ENCODE measurements at regions not wholly inside any gene's neighbourhood (a gene's known extent, or its start where the extent isn't known, plus 50 kb on each side); places are given as distances from the start of the nearest gene placed in this dataset.
"Not testable (repeated sequence)": the region's sequence is repeated elsewhere in the genome, so short reads cannot be mapped to it uniquely, and the experiment has no call there.

DNA sequence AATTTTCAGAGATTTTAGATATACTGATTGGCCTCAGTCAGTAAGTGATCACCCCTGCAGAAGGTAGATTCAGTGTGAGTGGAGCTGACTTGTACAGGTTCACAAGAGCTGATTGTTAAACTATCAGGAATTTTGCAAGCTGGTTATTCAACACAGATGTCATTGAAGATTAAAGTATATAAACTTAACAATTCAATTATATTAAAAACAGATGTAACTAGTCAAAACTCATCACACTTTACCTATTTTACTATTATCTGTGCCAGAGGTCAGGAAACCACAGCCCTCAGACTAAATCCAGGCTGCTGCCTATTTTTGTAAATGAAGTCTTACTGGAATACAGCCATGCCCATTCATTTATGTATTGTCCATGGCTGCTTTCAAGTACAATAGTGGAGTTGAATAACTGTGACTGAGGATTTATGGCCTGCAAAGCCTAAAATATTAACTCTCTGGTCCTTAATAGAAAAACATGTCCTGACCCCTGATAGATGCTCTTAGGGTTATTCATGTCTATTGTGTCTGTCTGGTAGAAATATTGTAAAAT lies 429.3 kb upstream of the PDZRN3 start:
- DNase-seq (ENCODE audit: low spot score) = no peak

DNA sequence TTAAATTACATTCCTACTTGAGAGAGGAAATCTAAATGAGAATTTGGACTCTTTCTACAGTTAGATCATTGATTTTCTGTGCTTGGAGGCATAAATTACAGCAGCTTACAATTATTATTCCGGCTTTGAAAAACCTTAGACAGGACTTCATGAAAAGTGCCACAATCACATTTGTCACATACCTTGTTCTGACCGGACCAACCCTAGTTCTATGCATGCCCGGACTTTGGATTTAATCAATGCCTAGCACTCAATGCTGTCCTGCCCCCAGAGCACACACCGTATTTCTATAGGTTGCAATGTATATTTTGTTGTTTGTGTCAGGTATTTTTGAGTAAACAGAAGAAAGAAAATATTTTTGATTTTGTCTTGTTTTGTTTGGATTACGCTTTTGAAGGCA lies 424.7 kb upstream of the PDZRN3 start:
- no peak for DNase-seq (ENCODE audit: low spot score)

DNA sequence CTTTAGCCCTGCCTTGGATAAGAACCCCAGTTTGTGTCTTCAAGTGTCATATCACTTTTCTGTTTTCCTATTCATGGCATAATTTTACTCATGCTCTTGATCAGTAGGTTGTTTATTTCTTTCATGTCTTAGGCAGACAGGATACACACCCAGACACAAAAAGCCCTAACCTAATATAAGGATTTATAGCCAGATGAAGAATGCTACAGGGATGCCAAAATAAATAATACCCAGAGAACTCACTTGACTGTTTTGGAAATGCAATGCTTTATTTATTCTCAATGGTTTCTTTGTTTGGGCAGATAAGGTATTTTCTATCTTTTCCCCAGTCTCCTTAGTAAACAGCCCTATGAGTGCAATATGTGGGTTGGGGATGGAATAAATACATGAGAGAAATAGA lies 424.0 kb upstream of the PDZRN3 start:
- DNase-seq (ENCODE audit: low spot score) = no peak

DNA sequence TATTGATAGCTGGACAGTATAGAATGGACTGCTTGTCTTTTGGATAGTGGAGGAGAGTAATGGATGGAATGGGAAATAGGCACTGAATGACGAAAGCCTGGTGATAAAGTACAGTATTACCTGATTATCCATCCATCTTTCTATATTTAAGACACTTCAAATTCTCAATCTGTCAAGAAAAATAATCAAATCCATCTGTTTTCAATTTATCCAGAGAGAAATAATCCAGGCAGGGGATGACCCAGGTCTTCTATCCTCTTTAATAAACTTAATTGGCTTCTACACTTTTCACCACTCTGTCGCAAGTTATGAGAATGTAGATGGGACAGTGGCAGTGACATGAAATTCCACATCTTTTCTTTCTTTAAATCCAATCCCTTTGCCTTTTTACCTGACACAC lies 420.3 kb upstream of the PDZRN3 start:
- DNase-seq (ENCODE audit: low spot score) = no peak

DNA sequence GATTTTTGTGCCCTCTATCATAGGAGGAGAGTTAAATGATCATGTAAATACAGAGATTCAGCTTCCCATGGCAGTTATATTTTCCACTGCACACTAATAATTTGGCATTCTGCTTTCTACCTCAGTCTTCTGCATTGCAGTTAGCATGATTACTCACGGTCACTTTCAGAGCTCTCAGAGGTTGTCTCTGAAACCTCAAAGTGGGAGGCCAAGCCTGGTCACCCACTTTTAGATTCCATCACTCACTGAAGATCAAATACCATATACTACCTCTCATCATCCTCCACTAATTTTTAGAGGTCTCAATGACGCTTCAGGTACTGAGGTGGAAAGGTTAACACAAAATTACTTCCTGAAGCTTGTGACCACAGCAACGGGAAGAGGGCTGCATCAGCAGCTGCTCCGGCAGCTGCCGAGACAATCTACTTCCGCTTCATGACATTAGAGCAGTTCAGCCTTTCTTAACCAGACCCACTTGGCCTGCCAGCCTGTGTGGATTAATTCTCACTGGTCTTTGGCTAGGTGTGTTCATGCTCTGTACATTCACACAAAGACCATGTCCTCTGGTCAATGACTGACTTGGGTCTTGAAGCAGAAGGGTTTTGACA lies 416.4 kb upstream of the PDZRN3 start:
- DNase-seq (ENCODE audit: low spot score) = no peak

DNA sequence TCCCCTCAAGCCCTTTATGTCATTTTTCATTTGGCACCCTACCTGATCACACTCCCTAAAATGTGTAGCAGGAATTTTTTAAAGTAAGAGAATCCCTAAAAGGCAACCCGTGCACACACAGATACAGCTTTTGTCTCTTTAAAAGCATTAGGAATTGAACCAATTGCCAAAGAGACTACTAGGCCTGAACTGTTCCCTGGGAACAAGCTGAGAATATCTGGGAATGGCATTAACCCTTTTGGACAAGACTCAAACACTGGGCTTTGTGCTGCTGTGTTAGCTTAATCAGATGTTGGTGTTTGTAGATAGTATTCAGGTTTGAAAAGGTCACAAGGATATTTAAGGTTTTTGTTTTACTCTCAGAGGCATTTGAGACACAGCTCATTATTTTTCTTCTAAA lies 414.4 kb upstream of the PDZRN3 start:
- DNase-seq (ENCODE audit: low spot score) = no peak

DNA sequence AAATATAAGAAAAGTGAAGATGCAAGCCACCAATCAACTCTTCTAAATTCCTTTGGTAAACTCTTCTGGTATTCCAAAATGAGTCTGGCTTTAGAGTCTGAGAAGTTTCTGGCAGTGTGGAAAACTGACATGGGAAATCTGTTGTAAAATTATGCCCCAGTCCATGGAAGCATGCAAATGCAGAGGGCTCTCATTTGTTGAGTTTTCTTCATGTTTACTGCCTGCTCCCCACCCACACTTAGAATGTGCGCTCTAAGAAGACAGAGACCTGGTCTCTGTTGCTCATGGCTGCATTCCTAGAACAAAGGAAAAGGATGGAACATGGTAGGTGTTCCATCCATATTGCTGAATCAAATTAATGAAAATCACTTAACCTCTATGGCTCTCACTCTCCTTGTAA lies 411.8 kb upstream of the PDZRN3 start:
- no peak for DNase-seq (ENCODE audit: low spot score)

DNA sequence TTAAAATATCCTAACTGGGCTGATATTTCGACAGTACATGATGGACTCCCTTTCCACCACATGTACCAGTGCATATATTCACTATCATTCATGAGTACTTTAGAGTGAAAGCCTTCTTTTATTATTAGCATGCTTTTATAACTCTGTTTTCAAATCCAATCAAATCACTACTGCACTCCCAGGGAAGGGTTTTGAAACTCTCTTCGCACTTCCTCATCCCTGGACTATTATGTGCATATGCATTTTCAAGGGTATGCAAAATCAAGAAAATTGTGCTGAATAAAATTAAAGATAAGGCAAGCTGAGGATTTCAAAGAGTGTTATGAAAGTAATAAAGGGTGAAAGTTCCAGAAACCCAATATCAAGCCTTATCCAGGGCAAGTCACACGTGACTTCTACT lies 411.4 kb upstream of the PDZRN3 start:
- DNase-seq (ENCODE audit: low spot score) = no peak

DNA sequence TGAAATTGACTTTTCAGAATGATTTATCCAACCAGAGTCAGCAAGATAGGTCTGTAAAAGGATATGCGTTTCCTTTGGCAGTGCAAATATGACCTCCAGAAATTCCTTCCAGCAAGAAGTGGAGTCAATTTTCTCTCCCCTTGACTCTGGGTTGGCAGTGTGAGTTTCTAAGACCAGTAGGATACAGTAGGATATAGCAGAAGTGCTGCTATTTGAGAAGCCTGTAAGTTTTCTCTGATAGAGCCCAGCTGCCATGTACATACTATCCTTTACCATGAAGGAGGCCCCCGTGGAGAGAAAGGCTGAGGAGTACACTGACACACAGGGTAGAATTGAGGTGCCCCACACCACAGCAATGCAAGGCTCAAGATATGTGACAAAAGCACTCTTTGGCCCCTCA lies 409.1 kb upstream of the PDZRN3 start:
- no peak for DNase-seq (ENCODE audit: low spot score)

DNA sequence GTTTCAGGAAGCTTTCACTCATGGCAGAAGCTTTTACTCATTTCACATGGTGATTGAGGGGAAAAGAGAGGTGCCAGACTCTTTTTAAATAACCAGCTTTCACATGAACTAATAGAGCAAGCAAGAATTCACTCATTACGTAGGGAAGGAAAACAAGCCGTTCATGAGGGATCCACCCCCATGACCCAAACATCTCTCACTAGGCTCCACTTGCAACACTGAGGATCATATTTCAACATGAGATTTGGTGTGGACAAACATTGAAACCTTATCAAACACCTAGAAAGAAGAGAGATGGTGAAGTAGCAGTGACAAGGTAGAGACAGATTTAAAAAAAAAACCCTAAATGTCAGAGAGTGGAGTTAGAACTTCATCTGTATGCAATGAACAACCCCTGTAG lies 408.6 kb upstream of the PDZRN3 start:
- no peak for DNase-seq (ENCODE audit: low spot score)

DNA sequence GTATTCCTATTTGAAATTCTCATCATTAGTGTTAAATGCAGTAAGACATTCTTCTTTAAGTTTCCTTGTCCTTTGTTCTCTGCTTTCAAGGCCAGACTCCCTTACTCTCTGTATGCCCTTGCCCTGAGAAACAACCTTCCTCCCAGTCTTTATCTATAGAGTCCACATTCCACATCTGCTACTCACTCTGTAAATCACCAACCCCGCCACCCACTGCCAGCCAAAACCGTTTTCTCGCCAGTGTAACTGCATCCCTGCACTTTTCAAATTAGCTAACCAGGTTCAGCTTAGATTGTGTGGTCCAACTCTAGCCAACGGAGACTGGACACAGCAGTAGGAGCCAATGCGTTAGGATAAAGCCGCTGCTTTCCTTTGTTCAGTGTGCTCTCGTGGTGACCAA lies 402.4 kb upstream of the PDZRN3 start:
- DNase-seq (ENCODE audit: low spot score) = no peak

DNA sequence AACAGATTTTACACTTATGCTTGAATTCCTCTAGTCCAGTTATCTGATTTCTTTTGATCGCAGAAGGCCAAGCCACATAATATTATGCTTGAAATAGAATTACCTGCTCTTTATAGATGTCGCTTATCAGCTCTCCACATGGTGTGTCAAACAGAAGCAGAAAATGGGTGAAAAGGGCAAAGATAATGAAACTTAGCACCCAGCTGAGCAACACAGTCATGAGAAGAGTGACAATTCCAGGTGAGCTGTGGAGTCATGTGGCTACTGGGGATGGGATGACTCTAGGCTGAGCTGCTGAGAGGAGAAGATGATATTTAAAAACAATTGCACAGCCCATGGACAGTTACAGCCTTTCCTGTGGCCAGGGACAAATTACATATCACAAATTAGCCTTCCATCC lies 398.7 kb upstream of the PDZRN3 start:
- no peak for DNase-seq (ENCODE audit: low spot score)

DNA sequence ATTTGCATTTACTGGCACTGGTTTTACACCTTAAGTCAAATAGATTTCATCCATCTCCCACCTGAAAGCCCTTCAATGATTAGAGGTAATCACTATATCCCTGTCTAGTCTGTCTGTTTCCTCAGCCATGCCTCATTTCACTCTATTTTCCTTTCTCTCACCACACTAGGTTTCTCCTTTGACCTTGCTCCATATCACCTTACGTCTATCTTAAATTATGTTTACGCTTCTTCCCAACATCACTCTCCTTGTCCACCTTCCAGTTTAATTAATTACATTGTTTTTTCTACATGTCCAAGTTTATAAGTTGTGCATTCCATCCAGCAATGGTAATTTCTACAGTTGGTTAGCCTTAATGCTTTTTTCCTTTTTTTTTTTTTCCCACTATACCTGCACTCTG lies 396.7 kb upstream of the PDZRN3 start:
- no peak for DNase-seq (ENCODE audit: low spot score)

DNA sequence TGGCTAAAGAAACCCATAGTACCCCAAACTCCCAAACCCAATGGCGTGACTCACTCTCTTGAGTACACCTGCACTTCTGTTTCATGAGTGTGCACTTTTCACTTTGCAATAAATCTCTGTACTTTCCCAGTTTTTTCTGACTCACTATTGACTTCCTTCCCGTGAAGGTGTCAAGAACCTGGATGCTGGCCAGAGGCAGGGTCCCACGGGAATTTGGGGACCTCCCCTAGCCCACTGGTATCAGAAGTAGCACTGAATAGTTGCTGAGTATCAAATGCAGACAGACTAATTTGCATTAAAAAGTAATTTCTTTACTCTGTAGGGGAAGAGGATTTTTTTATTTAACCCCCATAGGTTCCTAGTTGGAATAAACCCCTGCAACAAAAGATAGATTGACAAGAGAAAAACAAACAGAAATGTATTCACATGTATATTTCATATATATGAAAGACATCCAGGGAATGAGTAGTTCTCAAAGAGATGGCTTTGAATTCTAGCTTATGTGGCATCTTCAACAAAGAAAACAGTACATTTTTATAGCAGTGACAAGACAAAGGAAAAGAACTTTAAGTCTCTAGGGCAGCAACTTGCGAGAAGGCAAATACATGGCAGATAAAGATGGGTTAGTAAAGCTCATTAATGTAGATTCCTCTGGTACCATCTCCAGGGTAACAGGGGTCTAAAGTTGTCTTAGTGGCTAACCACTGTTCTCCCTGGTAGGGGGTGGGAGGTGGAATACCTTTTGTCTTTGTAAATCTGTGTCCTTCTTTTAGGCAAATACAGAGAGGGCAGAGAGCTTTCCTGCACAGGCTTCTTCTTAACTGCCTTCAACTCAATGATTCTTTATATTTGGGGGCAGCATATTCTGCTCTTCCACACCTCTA lies 385.5 kb upstream of the PDZRN3 start:
- DNase-seq (ENCODE audit: low spot score) = no peak

DNA sequence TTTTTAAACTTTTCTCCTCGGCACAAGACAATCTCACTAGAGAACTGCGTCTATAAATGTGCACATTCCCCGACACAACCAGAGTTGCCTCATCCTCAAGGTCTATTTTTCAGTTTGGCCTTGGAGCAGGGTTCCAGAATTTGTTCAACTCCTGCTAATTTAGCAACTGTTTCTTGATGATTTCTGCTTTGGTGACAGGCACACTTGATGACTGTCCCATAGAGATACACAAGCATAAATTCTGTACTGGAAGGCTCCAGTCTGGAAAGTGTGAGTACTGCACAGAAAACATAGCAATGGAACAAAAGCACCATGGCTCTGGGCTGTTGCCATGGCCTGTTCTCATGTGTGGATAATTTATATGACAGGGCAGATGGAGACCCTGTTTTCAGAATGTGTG lies 379.6 kb upstream of the PDZRN3 start:
- DNase-seq (ENCODE audit: low spot score) = no peak

DNA sequence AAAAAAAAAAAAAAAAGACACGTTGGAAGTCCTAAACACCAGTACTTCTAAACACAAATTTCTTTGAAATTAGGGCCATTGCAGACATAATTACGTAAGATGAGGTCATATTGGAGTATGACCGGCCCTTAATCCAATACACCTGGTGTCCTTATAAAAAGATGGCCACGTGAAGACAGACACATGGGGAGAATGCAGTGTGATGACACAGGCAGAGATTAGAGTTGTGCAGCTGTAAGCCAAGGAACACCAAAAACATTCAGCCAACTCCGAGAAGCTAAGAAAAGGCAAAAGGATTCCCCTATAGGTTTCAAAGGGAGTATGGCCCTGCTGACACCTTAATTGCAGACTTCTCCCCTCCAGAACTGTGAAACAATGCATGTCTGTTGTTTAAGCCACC lies 379.0 kb upstream of the PDZRN3 start:
- no peak for DNase-seq (ENCODE audit: low spot score)

DNA sequence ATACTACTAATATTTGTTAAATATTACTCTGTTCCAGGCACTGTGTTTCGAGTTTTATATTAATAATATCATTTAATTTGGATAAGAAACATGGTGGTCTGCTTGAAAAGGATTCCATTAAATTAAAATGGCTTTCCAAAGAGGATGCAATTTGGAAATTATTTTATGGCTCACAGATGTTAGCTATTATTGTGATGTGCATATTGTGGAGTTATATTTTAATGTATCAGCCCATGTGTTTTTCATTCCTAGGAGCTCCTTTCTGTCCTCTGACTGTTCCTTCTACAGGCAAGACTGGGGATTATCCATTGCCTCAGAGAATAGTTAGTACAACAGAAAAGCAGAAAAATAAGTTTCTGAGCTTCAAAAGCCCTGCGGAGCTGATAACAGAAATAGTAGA lies 376.7 kb upstream of the PDZRN3 start:
- no peak for DNase-seq (ENCODE audit: low spot score)

DNA sequence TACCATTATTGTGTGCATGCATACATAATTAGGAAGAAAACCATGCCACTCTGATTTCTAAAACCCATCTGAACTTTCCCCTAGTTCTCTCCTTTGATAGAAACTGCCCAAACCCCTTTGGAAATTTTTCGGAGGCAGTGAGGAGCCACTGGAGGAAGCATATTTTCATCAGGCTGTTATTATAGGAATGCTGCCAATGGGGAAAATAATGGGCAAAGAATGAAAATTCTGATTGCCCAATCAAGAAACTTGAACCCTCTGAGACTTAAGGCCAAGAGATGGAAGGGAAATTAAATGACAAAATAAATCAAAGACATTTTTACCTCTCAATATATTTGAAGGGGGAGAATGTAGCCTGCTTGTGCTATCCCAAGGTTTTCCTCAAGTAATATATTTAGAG lies 376.0 kb upstream of the PDZRN3 start:
- DNase-seq (ENCODE audit: low spot score) = no peak

DNA sequence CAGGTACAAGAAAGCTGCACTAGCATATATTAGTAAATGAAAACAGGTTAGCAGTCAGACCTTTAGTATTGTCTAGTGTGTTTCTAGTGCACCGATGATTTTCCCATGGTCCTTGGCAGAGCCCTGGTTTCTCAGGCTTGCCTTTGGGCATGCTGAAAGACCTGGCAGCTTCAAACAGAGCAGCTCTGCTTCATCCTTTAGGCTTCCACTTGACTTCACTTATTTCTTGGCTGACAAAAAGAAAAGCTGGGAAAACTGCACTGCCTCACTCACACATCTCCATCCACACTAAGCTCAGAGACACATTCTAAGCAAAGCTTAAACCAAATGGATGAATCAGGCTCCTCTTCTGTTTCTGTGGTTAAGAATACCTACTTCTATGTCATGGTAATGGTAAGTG lies 374.8 kb upstream of the PDZRN3 start:
- DNase-seq (ENCODE audit: low spot score) = no peak

DNA sequence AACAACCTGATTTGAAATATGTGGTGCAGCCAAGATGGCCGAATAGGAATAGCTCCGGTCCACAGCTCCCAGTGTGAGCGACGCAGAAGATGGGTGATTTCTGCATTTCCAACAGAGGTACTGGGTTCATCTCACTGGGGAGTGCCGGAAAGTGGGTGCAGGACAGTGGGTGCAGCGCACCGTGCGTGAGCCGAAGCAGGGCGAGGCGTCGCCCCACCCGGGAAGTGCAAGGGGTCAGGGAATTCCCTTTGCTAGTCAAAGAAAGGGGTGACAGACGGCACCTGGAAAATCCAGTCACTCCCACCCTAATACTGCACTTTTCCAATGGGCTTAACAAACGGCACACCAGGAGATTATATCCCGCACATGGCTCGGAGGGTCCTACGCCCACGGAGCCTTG lies 365.9 kb upstream of the PDZRN3 start:
- not testable (repeated sequence) for DNase-seq (ENCODE audit: low spot score)

DNA sequence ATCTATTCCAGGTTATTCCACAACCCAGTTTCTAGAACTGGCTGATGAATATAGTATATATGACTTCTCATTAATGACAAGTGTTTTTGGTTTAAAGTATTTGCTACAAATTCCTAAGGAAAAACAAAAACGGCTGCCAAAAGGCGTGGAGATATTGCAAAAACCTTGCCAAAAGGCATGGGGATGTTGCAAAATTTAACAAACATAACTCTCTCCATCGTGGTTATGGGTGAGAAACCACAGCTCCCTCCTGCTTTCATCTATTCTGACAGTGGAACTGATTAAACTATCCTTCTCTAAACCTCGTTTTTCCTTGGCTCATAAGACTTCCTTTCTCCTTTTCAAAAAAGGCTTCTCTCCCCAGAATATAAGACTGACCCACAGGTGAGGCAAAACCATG lies 342.0 kb upstream of the PDZRN3 start:
- no peak for DNase-seq (ENCODE audit: low spot score)

DNA sequence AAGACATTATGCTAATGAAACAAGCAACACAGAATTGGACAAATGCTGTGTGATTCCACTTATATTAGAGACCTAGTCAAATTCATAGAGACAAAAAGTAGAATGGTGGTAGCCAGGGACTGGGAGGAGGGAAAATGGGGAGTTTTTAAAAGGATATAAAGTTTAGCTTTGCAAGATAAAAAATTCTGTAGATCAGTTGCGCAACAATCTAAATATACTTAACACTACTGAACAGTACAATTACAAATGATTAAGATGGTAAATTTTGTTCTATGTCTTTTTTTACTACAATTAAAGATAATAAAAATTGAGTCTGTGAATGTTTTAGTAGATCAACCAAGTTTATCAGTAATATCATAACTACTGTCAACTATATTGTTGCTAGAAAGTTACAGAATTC lies 340.1 kb upstream of the PDZRN3 start:
- DNase-seq (ENCODE audit: low spot score) = no peak

DNA sequence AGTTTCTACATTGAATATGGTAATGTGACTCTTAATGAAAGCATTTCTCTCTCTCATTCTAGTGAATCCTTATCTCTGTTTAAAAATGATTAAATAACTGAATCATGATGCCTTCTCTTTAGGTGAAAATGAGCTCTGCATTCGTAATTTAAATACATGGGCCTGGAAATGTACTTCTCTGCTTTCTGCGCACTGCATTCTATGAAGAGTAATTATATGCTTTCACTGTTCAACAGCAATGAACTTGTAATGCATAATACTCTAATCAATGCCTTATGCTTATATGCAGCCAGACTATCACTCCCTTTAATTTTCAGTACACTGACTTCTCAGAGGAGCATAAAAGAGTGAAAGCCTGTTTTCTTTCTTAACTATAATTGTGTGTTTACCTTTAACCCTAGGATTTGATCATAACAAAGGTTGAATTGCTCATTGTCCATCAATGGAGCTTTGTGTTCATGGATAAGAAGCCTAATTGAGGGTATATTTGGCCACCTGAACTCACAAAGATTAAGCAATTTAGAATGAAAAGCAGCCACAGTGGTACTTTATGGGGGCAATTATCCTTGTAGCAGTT lies 330.8 kb upstream of the PDZRN3 start:
- no peak for DNase-seq (ENCODE audit: low spot score)

Measured in ecto neural progenitor cell (in vitro differentiated cells).